ENCODE measurements at regions not wholly inside any gene's neighbourhood (a gene's known extent, or its start where the extent isn't known, plus 50 kb on each side); places are given as distances from the start of the nearest gene placed in this dataset.

- DNase-seq = peak; percentile 11
Measured at GRCh38 chr11:104526006-104526405, 362.1 kb upstream of the PDGFD start.

GRCh38 chr11:104525416-104525815, 361.5 kb upstream of the PDGFD start:
- no peak for DNase-seq

- no peak for DNase-seq
Measured at GRCh38 chr11:104524254-104524653, 360.3 kb upstream of the PDGFD start.

DNA sequence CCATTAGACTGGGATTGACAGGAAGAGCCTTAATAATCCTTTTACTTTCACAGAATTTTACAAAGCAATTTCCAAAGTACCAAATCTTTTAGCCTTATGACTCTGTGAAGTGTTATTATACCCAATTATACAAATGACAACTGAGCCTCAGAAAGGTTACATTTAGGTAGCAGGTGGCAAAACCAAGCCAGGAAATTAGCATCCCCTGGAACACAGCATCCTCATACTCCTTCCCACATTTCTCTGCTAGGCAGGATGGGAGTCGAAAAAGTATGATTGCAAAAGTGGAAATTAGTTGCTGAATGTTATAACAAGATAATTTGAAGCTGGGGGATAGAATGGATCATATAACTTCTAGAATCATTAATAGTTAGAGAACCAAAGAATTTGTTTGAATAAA, 359.7 kb upstream of the PDGFD start:
- no peak for DNase-seq

DNA sequence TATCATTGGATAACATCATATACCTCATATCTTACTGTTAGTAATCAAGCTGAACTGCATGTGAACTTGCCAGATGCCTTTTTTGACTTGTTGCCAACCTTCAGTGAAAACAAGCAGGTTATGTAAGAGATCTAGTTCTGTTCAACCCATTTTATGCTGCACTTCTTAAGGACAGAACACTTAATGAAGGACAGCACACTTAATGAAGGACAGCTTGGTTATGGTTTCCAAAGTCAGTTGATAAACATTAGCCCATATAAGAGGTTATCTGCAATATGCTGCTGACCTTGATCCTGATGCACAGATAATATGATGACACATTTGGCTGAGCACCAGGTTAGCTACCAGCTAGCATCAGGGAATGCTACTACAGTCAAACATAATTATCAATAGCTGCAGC, 358.7 kb upstream of the PDGFD start:
- DNase-seq = no peak

GRCh38 chr11:104522123-104522522, 358.2 kb upstream of the PDGFD start:
- DNase-seq = no peak

GRCh38 chr11:104510169-104510568, 346.2 kb upstream of the PDGFD start:
- DNase-seq = no peak

DNA sequence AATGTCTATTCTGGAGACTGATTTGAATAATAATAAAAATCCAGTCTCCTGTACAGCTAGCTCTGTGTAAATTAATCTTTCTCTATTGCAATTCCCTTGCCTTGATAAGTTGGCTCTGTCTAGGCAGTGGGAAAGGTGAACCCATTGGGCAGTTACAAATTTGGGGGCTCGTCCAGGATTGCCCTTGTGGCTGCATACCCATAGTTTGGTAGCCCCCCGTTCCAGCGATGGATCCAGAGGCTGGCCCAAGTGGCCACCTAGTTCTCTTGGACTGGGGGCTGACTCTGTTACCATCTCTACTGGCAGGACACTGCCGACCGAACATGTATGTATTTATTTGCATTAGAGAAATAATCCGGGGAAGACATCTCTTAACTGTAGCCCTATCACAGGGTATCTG, 326.2 kb upstream of the PDGFD start:
- DNase-seq = no peak

- no peak for DNase-seq
Measured at GRCh38 chr11:104488561-104488960, 324.6 kb upstream of the PDGFD start.

DNA sequence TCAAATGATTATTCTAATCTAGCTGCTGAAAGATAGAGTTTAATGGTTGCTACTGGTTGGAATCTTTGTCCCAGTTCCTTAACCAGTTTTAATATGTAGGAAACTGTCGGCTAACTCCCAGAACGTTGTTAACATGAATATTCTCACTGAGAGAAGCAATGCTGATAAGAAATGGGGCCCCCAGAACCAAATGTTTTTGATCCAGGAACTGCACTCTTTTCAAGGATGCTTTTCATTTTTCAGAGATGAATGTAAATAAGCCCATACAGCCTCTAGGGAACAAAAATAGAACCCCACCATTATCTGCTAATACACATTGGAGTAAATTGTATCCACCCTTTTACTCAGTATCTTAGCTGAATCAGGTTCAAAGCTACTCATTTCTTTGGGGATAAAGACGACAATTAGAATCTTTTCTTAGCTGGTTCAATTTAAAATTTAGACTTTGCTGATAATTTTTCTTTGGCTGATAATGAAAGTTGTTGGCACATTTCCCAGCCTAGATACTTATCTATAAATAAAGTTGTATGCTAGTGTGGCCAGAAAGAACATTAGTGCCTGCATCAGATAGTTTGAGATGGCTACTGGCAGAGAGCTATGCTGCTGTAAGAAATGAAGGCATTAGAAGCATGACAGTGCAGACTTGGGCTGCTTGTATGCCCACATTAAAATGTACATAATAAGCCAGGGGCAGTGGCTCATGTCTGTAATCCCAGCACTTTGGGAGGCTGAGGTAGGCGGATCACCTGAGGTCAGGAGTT, 323.3 kb upstream of the PDGFD start:
- DNase-seq = no peak

- no peak for DNase-seq
Measured at GRCh38 chr11:104484804-104485554, 321.0 kb upstream of the PDGFD start.

GRCh38 chr11:104476898-104477297, 313.0 kb upstream of the PDGFD start:
- no peak for DNase-seq

- DNase-seq = no peak
Measured at GRCh38 chr11:104476454-104476853, 312.5 kb upstream of the PDGFD start.

- DNase-seq = no peak
Measured at GRCh38 chr11:104467404-104467803, 303.5 kb upstream of the PDGFD start.

- DNase-seq = no peak
Measured at GRCh38 chr11:104465321-104465720, 301.4 kb upstream of the PDGFD start.

DNA sequence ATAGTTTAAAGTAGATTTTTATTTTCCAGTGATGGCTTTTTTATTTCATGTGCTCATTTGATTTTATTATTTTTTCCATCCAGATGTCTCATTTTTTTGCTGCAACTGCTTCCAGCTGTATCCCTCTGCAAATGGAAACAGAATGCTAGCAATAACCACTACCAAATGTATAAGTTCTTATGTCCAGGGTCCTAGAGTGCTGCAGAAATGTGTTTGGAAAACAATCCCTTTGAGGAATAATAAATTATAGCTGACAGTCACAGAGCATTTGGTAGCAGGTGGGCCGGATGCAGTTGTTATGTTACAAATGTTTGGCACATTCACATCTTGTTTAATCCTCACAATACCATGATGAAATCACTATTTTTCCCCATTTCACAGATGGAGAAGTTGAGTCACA, 300.7 kb upstream of the PDGFD start:
- peak; percentile 60 for DNase-seq

- peak; percentile 48 for DNase-seq
Measured at GRCh38 chr11:104462341-104462740, 298.4 kb upstream of the PDGFD start.

GRCh38 chr11:104451197-104451893, 287.4 kb upstream of the PDGFD start:
- no peak for DNase-seq

DNA sequence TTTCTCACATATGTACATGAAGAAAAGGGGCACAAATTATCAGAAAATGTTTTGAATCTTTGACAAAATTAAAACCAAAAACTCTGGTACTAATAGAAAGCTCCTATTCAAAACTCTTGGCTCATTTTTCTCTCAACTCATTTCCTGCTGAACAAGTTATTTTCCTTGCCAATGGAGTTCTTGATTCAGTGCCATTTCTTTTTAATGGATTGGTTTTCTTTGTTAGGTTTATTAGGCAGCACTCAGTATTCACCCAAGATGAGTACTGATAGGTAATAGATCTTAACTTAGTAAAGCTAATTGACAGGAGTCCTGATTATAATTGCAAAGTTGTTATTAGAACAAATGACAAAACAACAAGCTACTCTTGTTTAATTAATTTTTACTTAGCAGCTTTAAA, 279.4 kb upstream of the PDGFD start:
- no peak for DNase-seq

DNA sequence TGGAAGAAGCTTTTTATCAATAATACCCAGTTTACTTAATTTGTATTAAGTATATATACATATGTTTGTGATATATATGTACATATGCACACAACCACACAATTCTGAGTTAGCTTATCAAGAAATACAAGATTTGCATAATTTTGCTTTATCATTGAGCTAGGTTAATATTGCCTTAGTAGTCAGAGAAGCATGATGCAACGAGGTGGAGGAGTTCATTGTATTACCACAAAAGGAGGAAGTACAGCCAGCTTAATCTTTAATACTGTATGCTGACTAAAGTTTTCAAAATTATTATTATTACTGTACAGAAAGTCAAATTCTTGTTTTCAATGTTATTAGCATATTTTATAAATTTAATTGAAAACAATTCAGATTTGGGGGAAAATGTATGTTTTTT, 278.4 kb upstream of the PDGFD start:
- no peak for DNase-seq

- DNase-seq = no peak
Measured at GRCh38 chr11:104435494-104435893, 271.5 kb upstream of the PDGFD start.

GRCh38 chr11:104433751-104434150, 269.8 kb upstream of the PDGFD start:
- DNase-seq = no peak

GRCh38 chr11:104432981-104433380, 269.0 kb upstream of the PDGFD start:
- no peak for DNase-seq

Measured in tongue (tissue), 1 donor.